ENCODE measurements at regions not wholly inside any gene's neighbourhood (a gene's known extent, or its start where the extent isn't known, plus 50 kb on each side); places are given as distances from the start of the nearest gene placed in this dataset.

- Histone ChIP-seq H3K27ac (no peak overlapping the region), H3K9ac (no peak overlapping the region), H3K27me3 (no peaks in the 10 kb centered on the region), H2AFZ (replicated peaks) (no peak overlapping the region), H3F3A (ENCODE audit: low read depth) (no peaks in the 10 kb centered on the region), H3K4me1 (peaks cover 2% of the 10 kb centered on the region), H3K79me2 (ENCODE audit: low read depth) (no peaks in the 10 kb centered on the region), H3K4me3 (no peak overlapping the region), H4K20me1 (ENCODE audit: low read depth) (no peaks in the 10 kb centered on the region), H3K4me2 (no peak overlapping the region), H3K9me3 (ENCODE audit: low read depth) (no peaks in the 10 kb centered on the region), H3K36me3 (no peaks in the 10 kb centered on the region)
- Mint-ChIP-seq H3K27ac (no peak overlapping the region), H3K4me3 (no peak overlapping the region), H3K27me3 (ENCODE audit: insufficient read depth, low read depth) (peaks cover 6% of the 10 kb centered on the region), H3K9me3 (peaks cover 11% of the 10 kb centered on the region), H3K36me3 (no peaks in the 10 kb centered on the region), H3K4me1 (peaks cover 3% of the 10 kb centered on the region)
- TF ChIP-seq EZH2 (IDR thresholded peaks at IDR 0.05), result no peak
- no peak for TF ChIP-seq EZH2phosphoT487 (IDR thresholded peaks at IDR 0.05)
- TF ChIP-seq CTCF (IDR thresholded peaks at IDR 0.05), result no peak
- no peak for DNase-seq (ENCODE audit: low spot score)
These were observed 288.0 kb downstream of the ICE1 start for GRCh38 chr5:5710471-5710870.

GRCh38 chr5:5708367-5708919 lies 286.0 kb downstream of the ICE1 start:
- H4K20me1 ChIP-seq (ENCODE audit: low read depth), result no peaks in the 10 kb centered on the region
- peaks cover 5% of the 10 kb centered on the region for H3K27me3 Mint-ChIP-seq (ENCODE audit: insufficient read depth, low read depth)
- H3K4me3 ChIP-seq, result no peak overlapping the region
- no peaks in the 10 kb centered on the region for H3F3A ChIP-seq (ENCODE audit: low read depth)
- no peak overlapping the region for H3K4me3 Mint-ChIP-seq
- H3K27ac Mint-ChIP-seq, result no peak overlapping the region
- no peak overlapping the region for H3K9ac ChIP-seq
- H3K9me3 Mint-ChIP-seq, result peaks cover 10% of the 10 kb centered on the region
- H3K4me2 ChIP-seq, result no peak overlapping the region
- H3K36me3 Mint-ChIP-seq, result no peaks in the 10 kb centered on the region
- TF ChIP-seq EZH2 (IDR thresholded peaks at IDR 0.05) (no peak), EZH2phosphoT487 (IDR thresholded peaks at IDR 0.05) (no peak)
- no peak overlapping the region for H3K27ac ChIP-seq
- peaks cover 6% of the 10 kb centered on the region for H3K4me1 ChIP-seq
- no peaks in the 10 kb centered on the region for H3K9me3 ChIP-seq (ENCODE audit: low read depth)
- no peaks in the 10 kb centered on the region for H3K79me2 ChIP-seq (ENCODE audit: low read depth)
- DNase-seq (ENCODE audit: low spot score), result no peak
- no peak overlapping the region for H2AFZ ChIP-seq (replicated peaks)
- no peaks in the 10 kb centered on the region for H3K27me3 ChIP-seq
- peaks cover 12% of the 10 kb centered on the region for H3K4me1 Mint-ChIP-seq
- H3K36me3 ChIP-seq, result no peaks in the 10 kb centered on the region

GRCh38 chr5:5705010-5705409 lies 282.5 kb downstream of the ICE1 start:
- H3K27ac ChIP-seq, result no peak overlapping the region
- no peak overlapping the region for H3K4me3 Mint-ChIP-seq
- no peak for DNase-seq (ENCODE audit: low spot score)
- no peaks in the 10 kb centered on the region for H4K20me1 ChIP-seq (ENCODE audit: low read depth)
- H3K4me3 ChIP-seq, result no peak overlapping the region
- no peaks in the 10 kb centered on the region for H3K36me3 Mint-ChIP-seq
- no peaks in the 10 kb centered on the region for H3K36me3 ChIP-seq
- H3K4me1 ChIP-seq, result peaks cover 6% of the 10 kb centered on the region
- H3K4me1 Mint-ChIP-seq, result peaks cover 12% of the 10 kb centered on the region
- no peaks in the 10 kb centered on the region for H3K27me3 ChIP-seq
- no peak overlapping the region for H3K4me2 ChIP-seq
- H3K27me3 Mint-ChIP-seq (ENCODE audit: insufficient read depth, low read depth), result peaks cover 3% of the 10 kb centered on the region
- peaks cover 9% of the 10 kb centered on the region for H3K9me3 Mint-ChIP-seq
- H3F3A ChIP-seq (ENCODE audit: low read depth), result no peaks in the 10 kb centered on the region
- H2AFZ ChIP-seq (replicated peaks), result no peak overlapping the region
- H3K9me3 ChIP-seq (ENCODE audit: low read depth), result no peaks in the 10 kb centered on the region
- no peak overlapping the region for H3K9ac ChIP-seq
- H3K79me2 ChIP-seq (ENCODE audit: low read depth), result no peaks in the 10 kb centered on the region
- TF ChIP-seq EZH2 (IDR thresholded peaks at IDR 0.05) (no peak), EZH2phosphoT487 (IDR thresholded peaks at IDR 0.05) (no peak), CTCF (IDR thresholded peaks at IDR 0.05) (no peak)
- H3K27ac Mint-ChIP-seq, result no peak overlapping the region

GRCh38 chr5:5704352-5704751 lies 281.9 kb downstream of the ICE1 start:
- H3K79me2 ChIP-seq (ENCODE audit: low read depth), result no peaks in the 10 kb centered on the region
- no peaks in the 10 kb centered on the region for H3K36me3 ChIP-seq
- no peak overlapping the region for H3K4me3 Mint-ChIP-seq
- H3K36me3 Mint-ChIP-seq, result no peaks in the 10 kb centered on the region
- H3K4me3 ChIP-seq, result no peak overlapping the region
- TF ChIP-seq EZH2 (IDR thresholded peaks at IDR 0.05) (no peak), CTCF (IDR thresholded peaks at IDR 0.05) (no peak), EZH2phosphoT487 (IDR thresholded peaks at IDR 0.05) (no peak)
- peaks cover 7% of the 10 kb centered on the region for H3K9me3 Mint-ChIP-seq
- H3K4me1 ChIP-seq, result peaks cover 6% of the 10 kb centered on the region
- H3K4me2 ChIP-seq, result no peak overlapping the region
- peaks cover 3% of the 10 kb centered on the region for H3K27me3 Mint-ChIP-seq (ENCODE audit: insufficient read depth, low read depth)
- H3K9ac ChIP-seq, result no peak overlapping the region
- no peak overlapping the region for H3K27ac Mint-ChIP-seq
- no peak overlapping the region for H2AFZ ChIP-seq (replicated peaks)
- no peaks in the 10 kb centered on the region for H4K20me1 ChIP-seq (ENCODE audit: low read depth)
- H3K4me1 Mint-ChIP-seq, result peaks cover 12% of the 10 kb centered on the region
- no peaks in the 10 kb centered on the region for H3K9me3 ChIP-seq (ENCODE audit: low read depth)
- H3F3A ChIP-seq (ENCODE audit: low read depth), result no peaks in the 10 kb centered on the region
- no peak overlapping the region for H3K27ac ChIP-seq
- DNase-seq (ENCODE audit: low spot score), result no peak
- no peaks in the 10 kb centered on the region for H3K27me3 ChIP-seq

Measured in neural progenitor cell (in vitro differentiated cells).